A673 (cell line): ENCODE measurements at regions not wholly inside any gene's neighbourhood (a gene's known extent, or its start where the extent isn't known, plus 50 kb on each side); places are given as distances from the start of the nearest gene placed in this dataset.

Experiments
- BruUV-seq: library from RNA; stranded (reverse); fragments of 400-500 nt; replicated peaks from 2 replicates; lab custom pipeline; 2021; lab: Mats Ljungman, UMichigan
- CTCF ChIA-PET: fragments of 300-600 bp; sonication (Branson Sonifier 250); formaldehyde crosslinking; loops from one replicate; lab custom pipeline; 2022; ENCODE audit warnings: antibody characterized with exemption; lab: Charles Lee
- POLR2A ChIA-PET: fragments of 300-600 bp; sonication (Branson Sonifier 250); formaldehyde crosslinking; loops from one replicate; lab custom pipeline; 2022; ENCODE audit warnings: antibody characterized with exemption; ENCODE audit not compliant: low non-redundant PET; lab: Charles Lee
- DNase-seq: peaks from one replicate; pipeline ENCODE4 v3.0.0-alpha.2; 2015; ENCODE audit warnings: low spot score
- H3K27ac ChIP-seq: fragments of 200-600 bp; sonication (generic); 2 replicates; pipeline ENCODE4 v1.5.1; 2016; ENCODE audit warnings: mixed run types, low read depth, mild to moderate bottlenecking, mixed read lengths, antibody characterized with exemption, low read length; ENCODE audit not compliant: poor library complexity, severe bottlenecking
- H3K27me3 ChIP-seq: fragments of 200-600 bp; sonication (generic); replicated peaks from 2 replicates; pipeline ENCODE4 v1.6.1; 2017; ENCODE audit warnings: mixed run types, low read depth, mild to moderate bottlenecking, mixed read lengths, antibody characterized with exemption, low read length; ENCODE audit not compliant: insufficient read depth, poor library complexity
- H3K36me3 ChIP-seq: fragments of 200-600 bp; sonication (generic); 2 replicates; pipeline ENCODE4 v1.6.1; 2016; ENCODE audit warnings: mixed run types, mild to moderate bottlenecking, mixed read lengths, antibody characterized with exemption, low read length; ENCODE audit not compliant: insufficient read depth, poor library complexity, severe bottlenecking
- H3K4me1 ChIP-seq: fragments of 200-600 bp; sonication (generic); 2 replicates; pipeline ENCODE4 v1.6.1; 2017; ENCODE audit warnings: mixed run types, mild to moderate bottlenecking, mixed read lengths, antibody characterized with exemption, low read length; ENCODE audit not compliant: insufficient read depth, poor library complexity, severe bottlenecking
- H3K4me3 ChIP-seq: fragments of 200-600 bp; sonication (generic); 2 replicates; pipeline ENCODE4 v1.5.1; 2016; ENCODE audit warnings: low read depth, mixed run types, mild to moderate bottlenecking, mixed read lengths, low read length; ENCODE audit not compliant: poor library complexity, severe bottlenecking
- H3K9me3 ChIP-seq: fragments of 200-600 bp; sonication (generic); 2 replicates; pipeline ENCODE4 v1.6.1; 2016; ENCODE audit warnings: mixed run types, low read depth, mild to moderate bottlenecking, mixed read lengths, antibody characterized with exemption, low read length; ENCODE audit not compliant: poor library complexity, severe bottlenecking
- EZH2 ChIP-seq: fragments of 200-600 bp; sonication (generic); IDR thresholded peaks from 2 replicates; pipeline ENCODE4 v1.6.1; 2017; ENCODE audit warnings: borderline replicate concordance, low read depth, mild to moderate bottlenecking, mixed read lengths, antibody characterized with exemption, low read length; ENCODE audit not compliant: poor library complexity, severe bottlenecking
- intact Hi-C: fragments of 100-400 bp; cut with micrococcal nuclease; formaldehyde crosslinking; loops from one replicate; pipeline ENCODE4 v1.10.0; 2022; ENCODE audit not compliant: unreplicated experiment
- TF ChIP-seq, protein P1 (sequence below): fragments of 300-800, 200-600 bp; sonication (generic); conservative IDR thresholded peaks from 2 replicates; pipeline ENCODE4 v1.5.1; 2017; ENCODE audit warnings: low read depth, mild to moderate bottlenecking, antibody characterized with exemption, low read length, moderate library complexity, mixed read lengths

DNA sequence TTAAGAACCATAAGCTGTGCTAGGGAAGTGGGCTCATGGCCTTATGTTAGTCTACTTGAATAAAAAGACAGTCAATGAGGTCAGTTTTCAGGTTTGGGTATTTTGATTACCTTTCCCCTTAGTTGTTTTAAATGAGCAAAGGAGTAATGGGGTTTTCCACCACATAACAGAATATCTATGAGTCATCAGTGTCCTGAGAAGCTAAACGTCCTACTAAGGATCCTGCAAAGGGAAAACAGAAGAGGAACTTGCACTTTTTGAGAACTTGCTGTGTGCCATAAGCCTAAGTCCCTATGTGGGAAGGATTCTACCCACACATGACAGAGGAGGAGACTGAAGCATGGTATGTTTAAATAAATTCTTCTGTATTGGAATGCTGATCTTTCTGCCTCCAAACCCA lies 292.8 kb upstream of the TMC3 start:
- no peaks in the 10 kb centered on the region for H3K36me3 ChIP-seq
- intact Hi-C loops = no loop called here
- BruUV-seq = no TSS peak
- TF ChIP-seq EZH2 = no peak
- TF ChIP-seq, protein P1, sequence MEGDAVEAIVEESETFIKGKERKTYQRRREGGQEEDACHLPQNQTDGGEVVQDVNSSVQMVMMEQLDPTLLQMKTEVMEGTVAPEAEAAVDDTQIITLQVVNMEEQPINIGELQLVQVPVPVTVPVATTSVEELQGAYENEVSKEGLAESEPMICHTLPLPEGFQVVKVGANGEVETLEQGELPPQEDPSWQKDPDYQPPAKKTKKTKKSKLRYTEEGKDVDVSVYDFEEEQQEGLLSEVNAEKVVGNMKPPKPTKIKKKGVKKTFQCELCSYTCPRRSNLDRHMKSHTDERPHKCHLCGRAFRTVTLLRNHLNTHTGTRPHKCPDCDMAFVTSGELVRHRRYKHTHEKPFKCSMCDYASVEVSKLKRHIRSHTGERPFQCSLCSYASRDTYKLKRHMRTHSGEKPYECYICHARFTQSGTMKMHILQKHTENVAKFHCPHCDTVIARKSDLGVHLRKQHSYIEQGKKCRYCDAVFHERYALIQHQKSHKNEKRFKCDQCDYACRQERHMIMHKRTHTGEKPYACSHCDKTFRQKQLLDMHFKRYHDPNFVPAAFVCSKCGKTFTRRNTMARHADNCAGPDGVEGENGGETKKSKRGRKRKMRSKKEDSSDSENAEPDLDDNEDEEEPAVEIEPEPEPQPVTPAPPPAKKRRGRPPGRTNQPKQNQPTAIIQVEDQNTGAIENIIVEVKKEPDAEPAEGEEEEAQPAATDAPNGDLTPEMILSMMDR = no peak
- no peak overlapping the region for H3K27ac ChIP-seq
- no peaks in the 10 kb centered on the region for H3K9me3 ChIP-seq
- DNase-seq = no peak
- ChIA-PET POLR2A (no interaction called here), CTCF (no interaction called here)
- H3K27me3 ChIP-seq = no peaks in the 10 kb centered on the region
- H3K4me1 ChIP-seq = no peaks in the 10 kb centered on the region
- no peak overlapping the region for H3K4me3 ChIP-seq

DNA sequence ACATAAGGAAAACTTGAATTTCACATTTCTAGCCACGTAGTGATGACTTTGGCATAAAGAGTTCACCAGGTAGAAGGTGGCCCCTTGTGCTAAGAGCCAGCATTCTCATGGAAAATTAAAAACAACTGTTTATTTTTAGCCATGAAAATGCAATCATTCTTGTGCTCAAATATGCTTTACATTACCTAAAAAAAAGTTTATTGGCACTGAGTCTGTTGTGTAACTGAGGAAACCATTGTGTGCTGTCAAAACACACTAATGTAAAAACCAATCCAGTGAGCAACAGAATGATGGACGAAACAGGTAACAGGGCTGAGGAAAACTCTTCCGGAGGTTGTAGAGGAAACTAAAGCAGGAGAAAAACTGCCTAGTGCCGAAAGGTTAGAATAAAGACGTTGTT lies 287.0 kb upstream of the TMC3 start:
- DNase-seq = no peak
- Histone ChIP-seq H3K27me3 (no peaks in the 10 kb centered on the region), H3K4me1 (no peaks in the 10 kb centered on the region), H3K27ac (no peak overlapping the region), H3K4me3 (no peak overlapping the region), H3K9me3 (no peaks in the 10 kb centered on the region), H3K36me3 (no peaks in the 10 kb centered on the region)
- ChIA-PET CTCF (no interaction called here), POLR2A (no interaction called here)
- no TSS peak for BruUV-seq
- no peak for TF ChIP-seq EZH2
- TF ChIP-seq, protein P1 = no peak
- intact Hi-C loops = no loop called here

DNA sequence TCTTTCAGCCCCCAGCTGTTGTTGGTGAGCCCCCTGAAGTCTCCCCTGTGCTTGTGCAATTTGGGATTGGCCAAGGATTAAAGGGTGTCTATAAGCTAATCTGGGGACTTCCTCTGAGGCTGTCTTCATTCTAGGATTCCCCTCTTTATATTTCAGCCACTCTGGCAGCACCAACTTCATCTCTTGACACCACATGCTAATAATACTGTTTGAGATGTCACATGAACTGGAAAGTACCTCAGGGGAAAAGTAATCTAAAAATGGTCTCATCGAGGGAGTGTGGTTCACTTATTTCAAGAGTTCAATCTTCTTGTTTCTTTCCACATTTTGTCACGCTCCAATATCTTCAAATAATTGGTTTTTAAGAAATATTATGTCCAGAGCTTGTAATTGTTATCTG lies 279.2 kb upstream of the TMC3 start:
- Histone ChIP-seq H3K9me3 (no peaks in the 10 kb centered on the region), H3K36me3 (no peaks in the 10 kb centered on the region), H3K27ac (no peak overlapping the region), H3K27me3 (no peaks in the 10 kb centered on the region), H3K4me3 (no peak overlapping the region), H3K4me1 (no peaks in the 10 kb centered on the region)
- intact Hi-C loops = no loop called here
- DNase-seq = no peak
- TF ChIP-seq, protein P1 = no peak
- TF ChIP-seq EZH2 = no peak
- POLR2A ChIA-PET = no interaction called here
- CTCF ChIA-PET = no interaction called here
- no TSS peak for BruUV-seq
